ENCODE measurements at regions not wholly inside any gene's neighbourhood (a gene's known extent, or its start where the extent isn't known, plus 50 kb on each side); places are given as distances from the start of the nearest gene placed in this dataset.

GRCh38 chr1:221620437-221621384 is 121.2 kb downstream of the DUSP10 start:
- H3K4me1 Mint-ChIP-seq (ENCODE audit: low read depth, unreplicated experiment) = peaks cover 6% of the 10 kb centered on the region
- Histone ChIP-seq H3K79me2 (ENCODE audit: insufficient read depth, low read length) (no peaks in the 10 kb centered on the region), H3K9me3 (ENCODE audit: insufficient read depth, low read depth, low read length) (no peaks in the 10 kb centered on the region), H3K27me3 (ENCODE audit: insufficient read depth, low read length) (no peaks in the 10 kb centered on the region), H3K4me1 (ENCODE audit: insufficient read depth, low read length) (no peaks in the 10 kb centered on the region), H4K20me1 (ENCODE audit: insufficient read depth, low read length) (no peaks in the 10 kb centered on the region), H3K9ac (ENCODE audit: low read length) (no peak overlapping the region), H3K4me3 (ENCODE audit: insufficient read depth, low read depth, low read length) (no peak overlapping the region), H3K36me3 (ENCODE audit: insufficient read depth, low read length) (no peaks in the 10 kb centered on the region), H3K4me2 (ENCODE audit: low read length) (no peak overlapping the region), H3K27ac (ENCODE audit: low read depth, low read length) (no peak overlapping the region), H2AFZ (ENCODE audit: low read depth, low read length) (peak overlapping the region; percentile 30)
- H3K27ac Mint-ChIP-seq (ENCODE audit: unreplicated experiment) = no peak overlapping the region
- peak; percentile 26 for DNase-seq (ENCODE audit: low read depth)
- no peaks in the 10 kb centered on the region for H3K9me3 Mint-ChIP-seq (ENCODE audit: unreplicated experiment)
- no peaks in the 10 kb centered on the region for H3K36me3 Mint-ChIP-seq (ENCODE audit: low read depth, unreplicated experiment)
- no peak for TF ChIP-seq EZH2 (IDR thresholded peaks at IDR 0.05; ENCODE audit: insufficient read depth, low read length)
- TF ChIP-seq CTCF (IDR thresholded peaks at IDR 0.05; ENCODE audit: insufficient read depth, low read depth, low read length) = no peak
- no peaks in the 10 kb centered on the region for H3K27me3 Mint-ChIP-seq (ENCODE audit: low read depth, unreplicated experiment)
- H3K4me3 Mint-ChIP-seq (ENCODE audit: unreplicated experiment) = no peak overlapping the region
- no peak for FAIRE-seq

DNA sequence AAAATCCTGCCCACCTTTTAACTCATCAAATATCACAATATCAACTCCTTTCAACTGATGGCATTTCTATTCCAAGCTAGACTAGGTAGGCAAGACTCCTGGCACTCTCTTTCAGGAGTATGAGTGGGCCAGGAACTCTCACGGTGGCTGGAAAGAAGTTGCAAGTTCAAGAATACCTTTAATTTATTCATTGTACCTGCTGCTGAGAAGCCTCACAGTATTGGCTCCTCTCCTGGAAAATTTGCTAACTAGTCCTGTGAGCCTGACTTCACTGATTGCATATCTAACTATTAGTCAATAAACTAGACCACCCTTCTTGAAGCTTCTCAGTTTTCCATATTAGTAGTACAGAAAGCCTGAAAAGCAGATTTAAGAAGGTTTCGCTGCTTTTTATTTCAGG is 120.2 kb downstream of the DUSP10 start:
- FAIRE-seq (no peak), DNase-seq (ENCODE audit: low read depth) (no peak)
- Mint-ChIP-seq H3K4me3 (ENCODE audit: unreplicated experiment) (no peak overlapping the region), H3K36me3 (ENCODE audit: low read depth, unreplicated experiment) (no peaks in the 10 kb centered on the region), H3K4me1 (ENCODE audit: low read depth, unreplicated experiment) (peaks cover 6% of the 10 kb centered on the region), H3K27me3 (ENCODE audit: low read depth, unreplicated experiment) (no peaks in the 10 kb centered on the region), H3K27ac (ENCODE audit: unreplicated experiment) (no peak overlapping the region), H3K9me3 (ENCODE audit: unreplicated experiment) (no peaks in the 10 kb centered on the region)
- H3K9ac ChIP-seq (ENCODE audit: low read length) = no peak overlapping the region
- H3K4me3 ChIP-seq (ENCODE audit: insufficient read depth, low read depth, low read length) = no peak overlapping the region
- H4K20me1 ChIP-seq (ENCODE audit: insufficient read depth, low read length) = no peaks in the 10 kb centered on the region
- H3K36me3 ChIP-seq (ENCODE audit: insufficient read depth, low read length) = no peaks in the 10 kb centered on the region
- no peaks in the 10 kb centered on the region for H3K9me3 ChIP-seq (ENCODE audit: insufficient read depth, low read depth, low read length)
- no peak overlapping the region for H3K27ac ChIP-seq (ENCODE audit: low read depth, low read length)
- H3K4me2 ChIP-seq (ENCODE audit: low read length) = no peak overlapping the region
- TF ChIP-seq EZH2 (IDR thresholded peaks at IDR 0.05; ENCODE audit: insufficient read depth, low read length) (no peak), CTCF (IDR thresholded peaks at IDR 0.05; ENCODE audit: insufficient read depth, low read depth, low read length) (no peak)
- H3K27me3 ChIP-seq (ENCODE audit: insufficient read depth, low read length) = no peaks in the 10 kb centered on the region
- H3K4me1 ChIP-seq (ENCODE audit: insufficient read depth, low read length) = no peaks in the 10 kb centered on the region
- no peak overlapping the region for H2AFZ ChIP-seq (ENCODE audit: low read depth, low read length)
- no peaks in the 10 kb centered on the region for H3K79me2 ChIP-seq (ENCODE audit: insufficient read depth, low read length)

GRCh38 chr1:221622389-221622788 is 119.5 kb downstream of the DUSP10 start:
- H3K4me3 ChIP-seq (ENCODE audit: insufficient read depth, low read depth, low read length) = no peak overlapping the region
- H3K27ac Mint-ChIP-seq (ENCODE audit: unreplicated experiment) = no peak overlapping the region
- no peak overlapping the region for H2AFZ ChIP-seq (ENCODE audit: low read depth, low read length)
- DNase-seq (ENCODE audit: low read depth) (no peak), FAIRE-seq (no peak)
- H3K4me1 ChIP-seq (ENCODE audit: insufficient read depth, low read length) = no peaks in the 10 kb centered on the region
- H3K4me3 Mint-ChIP-seq (ENCODE audit: unreplicated experiment) = no peak overlapping the region
- H3K9ac ChIP-seq (ENCODE audit: low read length) = no peak overlapping the region
- no peaks in the 10 kb centered on the region for H3K27me3 ChIP-seq (ENCODE audit: insufficient read depth, low read length)
- H4K20me1 ChIP-seq (ENCODE audit: insufficient read depth, low read length) = no peaks in the 10 kb centered on the region
- no peaks in the 10 kb centered on the region for H3K36me3 Mint-ChIP-seq (ENCODE audit: low read depth, unreplicated experiment)
- no peaks in the 10 kb centered on the region for H3K36me3 ChIP-seq (ENCODE audit: insufficient read depth, low read length)
- TF ChIP-seq EZH2 (IDR thresholded peaks at IDR 0.05; ENCODE audit: insufficient read depth, low read length) (no peak), CTCF (IDR thresholded peaks at IDR 0.05; ENCODE audit: insufficient read depth, low read depth, low read length) (no peak)
- H3K27me3 Mint-ChIP-seq (ENCODE audit: low read depth, unreplicated experiment) = no peaks in the 10 kb centered on the region
- no peak overlapping the region for H3K4me2 ChIP-seq (ENCODE audit: low read length)
- H3K9me3 Mint-ChIP-seq (ENCODE audit: unreplicated experiment) = no peaks in the 10 kb centered on the region
- H3K9me3 ChIP-seq (ENCODE audit: insufficient read depth, low read depth, low read length) = no peaks in the 10 kb centered on the region
- no peaks in the 10 kb centered on the region for H3K79me2 ChIP-seq (ENCODE audit: insufficient read depth, low read length)
- no peak overlapping the region for H3K27ac ChIP-seq (ENCODE audit: low read depth, low read length)
- H3K4me1 Mint-ChIP-seq (ENCODE audit: low read depth, unreplicated experiment) = peaks cover 6% of the 10 kb centered on the region

Measured in astrocyte (in vitro differentiated cells and primary cell).